HepG2 (cell line): ENCODE measurements at regions not wholly inside any gene's neighbourhood (a gene's known extent, or its start where the extent isn't known, plus 50 kb on each side); places are given as distances from the start of the nearest gene placed in this dataset.
A peak's percentile ranks its signal among the peaks of the same experiment; 100 is the strongest.

Source experiments
- ATAC-seq: fragments of 200-7000 bp; cut with Tn5 transposase; 3 replicates; pipeline ENCODE4 v1.9.1; 2020; ENCODE audit warnings: mild to moderate bottlenecking, moderate library complexity
- BruUV-seq: library from RNA; stranded (reverse); fragments of 400-500 nt; replicated peaks from 2 replicates; lab custom pipeline; 2021; lab: Mats Ljungman, UMichigan
- CTCF ChIA-PET: fragments of 300-600 bp; formaldehyde crosslinking; extraction: SDS; loops from one replicate; lab custom pipeline; 2021; ENCODE audit warnings: low total read pairs, inconsistent platforms, low intra/inter-chr PET ratio; lab: Yijun Ruan, JAX
- POLR2A ChIA-PET: fragments of 350-600 bp; sonication (Branson Sonifier 250); formaldehyde crosslinking; loops from one replicate; lab custom pipeline; 2020; ENCODE audit warnings: antibody characterized with exemption, inconsistent platforms; lab: Yijun Ruan, JAX
- DNase-seq: peaks from one replicate; pipeline ENCODE4 v3.0.0-alpha.2; 2015; ENCODE audit warnings: low spot score
- FAIRE-seq: peaks from 3 replicates; lab custom pipeline; 2011; peaks lifted over from hg19 to GRCh38; lab: Jason Lieb, UNC
- H2AFZ ChIP-seq: one replicate; pipeline ENCODE4 v1.6.1; 2011; ENCODE audit warnings: low read length, inconsistent platforms
- H3K27ac ChIP-seq: fragments of 300-600 bp; 3 replicates; pipeline ENCODE4 v1.8.0; 2011; ENCODE audit warnings: mixed run types, mild to moderate bottlenecking, mixed read lengths, low read length, inconsistent platforms; ENCODE audit not compliant: insufficient read depth; ENCODE audit errors: extremely low read length
- H3K27me3 ChIP-seq, 2 experiments: fragments of 200-600 bp in 1 of 2; 2 replicates in 1 of 2; 3 replicates in 1 of 2; pipeline versions ENCODE4 v1.6.0 to v1.8.0; 2011; ENCODE audit warnings: low read length in 2 of 2, mild to moderate bottlenecking in 2 of 2, moderate library complexity in 2 of 2, inconsistent platforms in 1 of 2; ENCODE audit not compliant: insufficient read depth in 2 of 2, control insufficient read depth in 1 of 2
- H3K36me3 ChIP-seq, 2 experiments: fragments of 200-600 bp in 1 of 2; replicated peaks in 1 of 2; 2 replicates in 1 of 2; 3 replicates in 1 of 2; pipeline versions ENCODE4 v1.5.1 to v1.8.0; 2011; ENCODE audit warnings: low read length in 2 of 2, inconsistent platforms in 1 of 2; ENCODE audit not compliant: insufficient read depth in 2 of 2, control insufficient read depth in 1 of 2
- H3K4me1 ChIP-seq: 2 replicates; pipeline ENCODE4 v1.5.1; 2012; ENCODE audit warnings: low read length, inconsistent platforms; ENCODE audit not compliant: insufficient read depth
- H3K4me2 ChIP-seq: 2 replicates; pipeline ENCODE4 v1.6.0; 2011; ENCODE audit warnings: low read depth, low read length, inconsistent platforms
- H3K4me3 ChIP-seq, 3 experiments: fragments of 200-600 bp in 1 of 3; sonication (generic), shearing (Covaris generic) in 1 of 3; replicated peaks in 1 of 3; 2 replicates each; pipeline ENCODE4 v1.5.1; 2011 to 2016; ENCODE audit warnings: low read length in 3 of 3, inconsistent platforms in 2 of 3, low read depth in 2 of 3, mild to moderate bottlenecking in 2 of 3, control low read depth in 1 of 3, mixed read lengths in 1 of 3; ENCODE audit not compliant: insufficient read depth in 1 of 3
- H3K79me2 ChIP-seq: one replicate; pipeline ENCODE4 v1.6.1; 2011; ENCODE audit warnings: low read length, inconsistent platforms; ENCODE audit not compliant: insufficient read depth
- H3K9ac ChIP-seq: 2 replicates; pipeline ENCODE4 v1.6.0; 2011; ENCODE audit warnings: mild to moderate bottlenecking, low read depth, low read length, inconsistent platforms; ENCODE audit not compliant: insufficient read depth
- H3K9me3 ChIP-seq: 2 replicates; pipeline ENCODE4 v1.5.1; 2012; ENCODE audit warnings: mild to moderate bottlenecking, low read length
- H4K20me1 ChIP-seq: 2 replicates; pipeline ENCODE4 v1.6.0; 2011; ENCODE audit warnings: inconsistent platforms, mild to moderate bottlenecking, low read length, moderate library complexity; ENCODE audit not compliant: insufficient read depth
- HMGA1 ChIP-seq: sonication (generic); formaldehyde crosslinking; conservative IDR thresholded peaks from 2 replicates; pipeline ENCODE4 v1.4.0; 2020; ENCODE audit warnings: missing genetic modification reagents
- MAF1 ChIP-seq: sonication (generic); formaldehyde crosslinking; IDR thresholded peaks from 2 replicates; pipeline ENCODE4 v1.5.0; 2020; ENCODE audit warnings: missing genetic modification reagents, borderline replicate concordance
- MAZ ChIP-seq, 2 experiments: sonication (generic) in 1 of 2; formaldehyde crosslinking in 1 of 2; IDR thresholded peaks; 2 replicates each; pipeline versions ENCODE4 v1.5.0 to v1.6.1; 2012 to 2020; ENCODE audit warnings: low read depth in 2 of 2, mild to moderate bottlenecking in 2 of 2, borderline replicate concordance in 1 of 2, improper control_type of control experiment in 1 of 2, low read length in 1 of 2, missing genetic modification reagents in 1 of 2, moderate library complexity in 1 of 2
- PRDM15 ChIP-seq: sonication (generic); formaldehyde crosslinking; IDR thresholded peaks from 2 replicates; pipeline ENCODE4 v1.4.0; 2020; ENCODE audit warnings: missing genetic modification reagents
- PTBP1 ChIP-seq: fragments of 200-400 bp; formaldehyde crosslinking; IDR thresholded peaks from 2 replicates; pipeline ENCODE4 v1.6.1; 2018; ENCODE audit warnings: low read length, low read depth; ENCODE audit not compliant: poor library complexity, severe bottlenecking
- RAD51 ChIP-seq: fragments of 450-650 bp; IDR thresholded peaks from 2 replicates; pipeline ENCODE4 v1.6.1; 2016; ENCODE audit warnings: borderline replicate concordance
- SETDB1 ChIP-seq: sonication (generic); formaldehyde crosslinking; IDR thresholded peaks from 2 replicates; pipeline ENCODE4 v1.5.1; 2020; ENCODE audit warnings: missing genetic modification reagents, mild to moderate bottlenecking, borderline replicate concordance
- SMARCE1 ChIP-seq: fragments of 450-650 bp; IDR thresholded peaks from 2 replicates; pipeline ENCODE4 v1.6.1; 2017; ENCODE audit warnings: borderline replicate concordance
- USF2 ChIP-seq, 2 experiments: sonication (generic) in 1 of 2; formaldehyde crosslinking in 1 of 2; IDR thresholded peaks; 2 replicates each; pipeline versions ENCODE4 v1.5.1 to v1.6.1; 2011 to 2020; ENCODE audit warnings: borderline replicate concordance in 1 of 2, low read depth in 1 of 2, low read length in 1 of 2, mild to moderate bottlenecking in 1 of 2, missing genetic modification reagents in 1 of 2, moderate library complexity in 1 of 2
- ZKSCAN8 ChIP-seq: IDR thresholded peaks from 2 replicates; pipeline ENCODE4 v1.6.1; 2016; ENCODE audit warnings: borderline replicate concordance, missing genetic modification reagents, missing compliant biosample characterization
- ZNF33B ChIP-seq: sonication (generic); formaldehyde crosslinking; IDR thresholded peaks from 2 replicates; pipeline ENCODE4 v1.5.1; 2020; ENCODE audit warnings: mild to moderate bottlenecking, missing genetic modification reagents
- ZNF605 ChIP-seq: sonication (generic); formaldehyde crosslinking; IDR thresholded peaks from 2 replicates; pipeline ENCODE4 v1.8.0; 2022; ENCODE audit warnings: mild to moderate bottlenecking, missing genetic modification reagents
- ZNF75D ChIP-seq: sonication (generic); formaldehyde crosslinking; IDR thresholded peaks from 2 replicates; pipeline ENCODE4 v1.8.1; 2023; ENCODE audit warnings: missing genetic modification reagents, mild to moderate bottlenecking, borderline replicate concordance
- WGBS: methylation state at CpG from one replicate; pipeline ENCODE4 v1.1.6; 2017; ENCODE audit warnings: low lambda C conversion rate; 5-methylcytosine and 5-hydroxymethylcytosine counted together
- in situ Hi-C: cut with HindIII; loops from 2 replicates; pipeline ENCODE4 v1.10.0; 2017; ENCODE audit warnings: low pct_unique_long_range_greater_than_20kb; ENCODE audit not compliant: extremely low pct_ligation_motif_present
- intact Hi-C: fragments of 100-400 bp; cut with micrococcal nuclease; formaldehyde crosslinking; loops from one replicate; pipeline ENCODE4 v1.10.0; 2022; ENCODE audit not compliant: unreplicated experiment

GRCh38 chr3:150152567-150152966, 181.9 kb upstream of the PFN2 start:
- ChIA-PET CTCF (no interaction called here), POLR2A (no interaction called here)
- in situ Hi-C loops (no loop called here), intact Hi-C loops (no loop called here)
- Histone ChIP-seq H3K36me3 (no peaks in the 10 kb centered on the region), H3K79me2 (no peaks in the 10 kb centered on the region), H3K27ac (no peak overlapping the region), H2AFZ (no peak overlapping the region), H3K9ac (no peak overlapping the region), H3K4me1 (no peaks in the 10 kb centered on the region), H3K27me3 (peaks cover 0 to 1% of the 10 kb centered on the region in 2 experiments; a peak in 3 of 5 replicates), H3K4me2 (no peak overlapping the region), H3K9me3 (no peaks in the 10 kb centered on the region), H3K4me3 (no peak overlapping the region), H4K20me1 (no peaks in the 10 kb centered on the region)
- WGBS, result 16% methylated on average over 2 of the region's 2 CpGs
- no peak for ATAC-seq
- BruUV-seq, result no TSS peak
- TF ChIP-seq SETDB1 (CRISPR knock-in tag) (no peak), USF2 (IDR thresholded peaks at IDR 0.05; ENCODE audit: low read depth, low read length) (0 out of 2 replicates have a peak, but pooled peaks have one; percentile 39), USF2 (CRISPR knock-in tag; IDR thresholded peaks at IDR 0.05; ENCODE audit: borderline replicate concordance) (no peak), RAD51 (peak; percentile 85)
- no peak for FAIRE-seq
- DNase-seq, result no peak

- ATAC-seq (no peak), FAIRE-seq (no peak), DNase-seq (no peak)
- Histone ChIP-seq H4K20me1 (no peaks in the 10 kb centered on the region), H3K27me3 (peaks cover 0 to 7% of the 10 kb centered on the region in 2 experiments; a peak in 3 of 5 replicates), H3K36me3 (no peaks in the 10 kb centered on the region), H3K27ac (no peak overlapping the region), H3K4me3 (no peak overlapping the region), H3K4me1 (no peaks in the 10 kb centered on the region), H3K79me2 (no peaks in the 10 kb centered on the region), H2AFZ (no peak overlapping the region), H3K4me2 (no peak overlapping the region), H3K9me3 (no peaks in the 10 kb centered on the region), H3K9ac (no peak overlapping the region)
- ChIA-PET POLR2A (no interaction called here), CTCF (no interaction called here)
- 8% methylated on average over 5 of the region's 5 CpGs for WGBS
- intact Hi-C loops (no loop called here), in situ Hi-C loops (no loop called here)
- no TSS peak for BruUV-seq
- TF ChIP-seq PRDM15, result no peak
- no peak for TF ChIP-seq ZNF33B
- TF ChIP-seq PTBP1, result no peak
- TF ChIP-seq ZKSCAN8 (CRISPR knock-in tag), result no peak
- no peak for TF ChIP-seq HMGA1 (CRISPR knock-in tag)
- TF ChIP-seq MAZ (IDR thresholded peaks at IDR 0.05; ENCODE audit: borderline replicate concordance, low read depth, low read length), result no peak
- no peak for TF ChIP-seq MAZ (CRISPR knock-in tag; IDR thresholded peaks at IDR 0.05; ENCODE audit: low read depth)
- no peak for TF ChIP-seq MAF1 (CRISPR knock-in tag)
- TF ChIP-seq ZNF605 (CRISPR knock-in tag), result no peak
- no peak for TF ChIP-seq SMARCE1
- no peak for TF ChIP-seq ZNF75D (CRISPR knock-in tag)
Measured at GRCh38 chr3:150150633-150151032, 179.9 kb upstream of the PFN2 start.
